Activated naive CD4-positive, alpha-beta T cell treated with anti-CD3 and anti-CD28 coated beads, Interleukin-2, amount 50 U/mL, for 24 hours (primary cell): ENCODE measurements at regions not wholly inside any gene's neighbourhood (a gene's known extent, or its start where the extent isn't known, plus 50 kb on each side); places are given as distances from the start of the nearest gene placed in this dataset.

ENCODE experiments used
- H3K27ac Mint-ChIP-seq: one replicate; pipeline ENCODE4 v1.8.0; 2021; ENCODE audit warnings: mild to moderate bottlenecking, mixed read lengths
- H3K27me3 Mint-ChIP-seq: one replicate; pipeline ENCODE4 v1.8.0; 2021; ENCODE audit warnings: mixed read lengths
- H3K36me3 Mint-ChIP-seq: one replicate; pipeline ENCODE4 v1.8.0; 2021; ENCODE audit warnings: mixed read lengths
- H3K4me1 Mint-ChIP-seq: one replicate; pipeline ENCODE4 v1.8.0; 2021; ENCODE audit warnings: mixed read lengths
- H3K4me3 Mint-ChIP-seq: one replicate; pipeline ENCODE4 v1.8.0; 2021; ENCODE audit warnings: mild to moderate bottlenecking, mixed read lengths
- H3K9me3 Mint-ChIP-seq: one replicate; pipeline ENCODE4 v1.8.0; 2021; ENCODE audit warnings: mixed read lengths

GRCh38 chr3:182259579-182259978, 533.7 kb upstream of the ATP11B start:
- H3K27ac Mint-ChIP-seq, result no peak overlapping the region
- no peak overlapping the region for H3K4me3 Mint-ChIP-seq
- peaks cover 5% of the 10 kb centered on the region for H3K9me3 Mint-ChIP-seq
- H3K4me1 Mint-ChIP-seq, result no peaks in the 10 kb centered on the region
- peaks cover 15% of the 10 kb centered on the region for H3K27me3 Mint-ChIP-seq
- no peaks in the 10 kb centered on the region for H3K36me3 Mint-ChIP-seq

- Mint-ChIP-seq H3K4me3 (no peak overlapping the region), H3K36me3 (no peaks in the 10 kb centered on the region), H3K9me3 (peaks cover 5% of the 10 kb centered on the region), H3K27ac (no peak overlapping the region), H3K27me3 (peaks cover 15% of the 10 kb centered on the region), H3K4me1 (no peaks in the 10 kb centered on the region)
Observed at GRCh38 chr3:182261041-182261440, 532.3 kb upstream of the ATP11B start.

GRCh38 chr3:182268711-182269110, 524.6 kb upstream of the ATP11B start:
- no peaks in the 10 kb centered on the region for H3K4me1 Mint-ChIP-seq
- H3K27me3 Mint-ChIP-seq, result no peaks in the 10 kb centered on the region
- H3K4me3 Mint-ChIP-seq, result no peak overlapping the region
- H3K36me3 Mint-ChIP-seq, result no peaks in the 10 kb centered on the region
- no peak overlapping the region for H3K27ac Mint-ChIP-seq
- no peaks in the 10 kb centered on the region for H3K9me3 Mint-ChIP-seq

GRCh38 chr3:182276512-182276911, 516.8 kb upstream of the ATP11B start:
- Mint-ChIP-seq H3K9me3 (no peaks in the 10 kb centered on the region), H3K36me3 (no peaks in the 10 kb centered on the region), H3K4me3 (no peak overlapping the region), H3K27ac (no peak overlapping the region), H3K4me1 (no peaks in the 10 kb centered on the region), H3K27me3 (peaks cover 2% of the 10 kb centered on the region)

GRCh38 chr3:182284793-182285192, 508.5 kb upstream of the ATP11B start:
- Mint-ChIP-seq H3K27me3 (no peaks in the 10 kb centered on the region), H3K4me1 (no peaks in the 10 kb centered on the region), H3K4me3 (no peak overlapping the region), H3K27ac (no peak overlapping the region), H3K36me3 (no peaks in the 10 kb centered on the region), H3K9me3 (no peaks in the 10 kb centered on the region)

GRCh38 chr3:182292591-182292990, 500.7 kb upstream of the ATP11B start:
- Mint-ChIP-seq H3K4me1 (no peaks in the 10 kb centered on the region), H3K27me3 (no peaks in the 10 kb centered on the region), H3K4me3 (no peak overlapping the region), H3K9me3 (no peaks in the 10 kb centered on the region), H3K36me3 (no peaks in the 10 kb centered on the region), H3K27ac (no peak overlapping the region)

- Mint-ChIP-seq H3K36me3 (no peaks in the 10 kb centered on the region), H3K27me3 (no peaks in the 10 kb centered on the region), H3K4me3 (no peak overlapping the region), H3K27ac (no peak overlapping the region), H3K4me1 (no peaks in the 10 kb centered on the region), H3K9me3 (no peaks in the 10 kb centered on the region)
Observed at GRCh38 chr3:182294256-182294655, 499.0 kb upstream of the ATP11B start.

- H3K4me1 Mint-ChIP-seq, result no peaks in the 10 kb centered on the region
Observed at GRCh38 chr3:182294696-182295095, 498.6 kb upstream of the ATP11B start.

GRCh38 chr3:182300266-182300665, 493.0 kb upstream of the ATP11B start:
- Mint-ChIP-seq H3K4me3 (no peak overlapping the region), H3K4me1 (no peaks in the 10 kb centered on the region), H3K9me3 (no peaks in the 10 kb centered on the region), H3K36me3 (no peaks in the 10 kb centered on the region), H3K27ac (no peak overlapping the region), H3K27me3 (peaks cover 2% of the 10 kb centered on the region)

More at GRCh38 chr3:182294696-182295095, 498.6 kb upstream of the ATP11B start:
- H3K36me3 Mint-ChIP-seq, result no peaks in the 10 kb centered on the region
- no peaks in the 10 kb centered on the region for H3K9me3 Mint-ChIP-seq
- H3K27me3 Mint-ChIP-seq, result no peaks in the 10 kb centered on the region
- no peak overlapping the region for H3K27ac Mint-ChIP-seq
- no peak overlapping the region for H3K4me3 Mint-ChIP-seq

- no peaks in the 10 kb centered on the region for H3K9me3 Mint-ChIP-seq
- H3K27me3 Mint-ChIP-seq, result peaks cover 2% of the 10 kb centered on the region
- no peak overlapping the region for H3K4me3 Mint-ChIP-seq
- H3K36me3 Mint-ChIP-seq, result no peaks in the 10 kb centered on the region
- no peaks in the 10 kb centered on the region for H3K4me1 Mint-ChIP-seq
- H3K27ac Mint-ChIP-seq, result no peak overlapping the region
Observed at GRCh38 chr3:182303169-182303568, 490.1 kb upstream of the ATP11B start.

GRCh38 chr3:182305881-182306665, 487.2 kb upstream of the ATP11B start:
- H3K4me1 Mint-ChIP-seq, result no peaks in the 10 kb centered on the region
- H3K4me3 Mint-ChIP-seq, result no peak overlapping the region

GRCh38 chr3:182308328-182308727, 485.0 kb upstream of the ATP11B start:
- H3K27me3 Mint-ChIP-seq, result no peaks in the 10 kb centered on the region
- H3K4me1 Mint-ChIP-seq, result no peaks in the 10 kb centered on the region
- no peak overlapping the region for H3K4me3 Mint-ChIP-seq
- H3K36me3 Mint-ChIP-seq, result no peaks in the 10 kb centered on the region
- no peaks in the 10 kb centered on the region for H3K9me3 Mint-ChIP-seq
- no peak overlapping the region for H3K27ac Mint-ChIP-seq

More at GRCh38 chr3:182305881-182306665, 487.2 kb upstream of the ATP11B start:
- H3K27me3 Mint-ChIP-seq, result no peaks in the 10 kb centered on the region
- H3K9me3 Mint-ChIP-seq, result no peaks in the 10 kb centered on the region
- no peak overlapping the region for H3K27ac Mint-ChIP-seq
- H3K36me3 Mint-ChIP-seq, result no peaks in the 10 kb centered on the region

- Mint-ChIP-seq H3K9me3 (no peaks in the 10 kb centered on the region), H3K4me3 (no peak overlapping the region), H3K4me1 (no peaks in the 10 kb centered on the region), H3K27ac (no peak overlapping the region), H3K27me3 (no peaks in the 10 kb centered on the region), H3K36me3 (no peaks in the 10 kb centered on the region)
Observed at GRCh38 chr3:182309120-182309519, 484.2 kb upstream of the ATP11B start.

- no peaks in the 10 kb centered on the region for H3K27me3 Mint-ChIP-seq
- H3K4me3 Mint-ChIP-seq, result no peak overlapping the region
- no peaks in the 10 kb centered on the region for H3K36me3 Mint-ChIP-seq
- H3K27ac Mint-ChIP-seq, result no peak overlapping the region
- H3K4me1 Mint-ChIP-seq, result no peaks in the 10 kb centered on the region
- peaks cover 21% of the 10 kb centered on the region for H3K9me3 Mint-ChIP-seq
Observed at GRCh38 chr3:182315313-182315712, 478.0 kb upstream of the ATP11B start.

GRCh38 chr3:182323126-182323700, 470.1 kb upstream of the ATP11B start:
- Mint-ChIP-seq H3K4me1 (no peaks in the 10 kb centered on the region), H3K4me3 (no peak overlapping the region), H3K27ac (no peak overlapping the region), H3K36me3 (no peaks in the 10 kb centered on the region), H3K27me3 (peaks cover 1% of the 10 kb centered on the region), H3K9me3 (peaks cover 23% of the 10 kb centered on the region)

- Mint-ChIP-seq H3K4me3 (no peak overlapping the region), H3K36me3 (no peaks in the 10 kb centered on the region), H3K9me3 (peaks cover 16% of the 10 kb centered on the region), H3K27ac (no peak overlapping the region), H3K27me3 (peaks cover 1% of the 10 kb centered on the region), H3K4me1 (no peaks in the 10 kb centered on the region)
Observed at GRCh38 chr3:182323898-182324297, 469.4 kb upstream of the ATP11B start.
